ENCODE measurements at regions not wholly inside any gene's neighbourhood (a gene's known extent, or its start where the extent isn't known, plus 50 kb on each side); places are given as distances from the start of the nearest gene placed in this dataset.

DNA sequence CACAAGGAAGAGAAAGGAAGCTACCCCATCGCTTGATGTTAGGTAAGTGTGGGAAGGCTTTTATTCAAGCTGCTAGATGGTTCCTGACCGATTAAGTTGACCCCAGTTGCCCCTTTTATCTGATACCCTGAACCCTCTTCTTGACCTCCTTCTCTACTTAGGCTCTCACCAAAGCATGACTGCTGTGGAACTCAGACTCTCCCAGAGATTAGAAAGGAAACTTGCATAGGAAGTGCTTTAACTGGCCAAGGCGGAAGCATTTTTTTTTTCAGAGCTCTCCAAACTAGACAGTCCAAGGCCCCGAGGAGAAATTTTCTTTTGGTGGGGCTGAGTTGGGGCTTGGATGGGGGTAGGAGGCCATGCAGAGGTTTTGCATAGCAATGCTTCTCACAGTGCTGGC is 101.3 kb upstream of the USP24 start:
- Mint-ChIP-seq H3K27me3 (ENCODE audit: insufficient read depth, low read depth) (peaks cover 2% of the 10 kb centered on the region), H3K36me3 (no peaks in the 10 kb centered on the region), H3K4me3 (no peak overlapping the region), H3K27ac (no peak overlapping the region), H3K4me1 (peaks cover 8% of the 10 kb centered on the region), H3K9me3 (no peaks in the 10 kb centered on the region)
- no peaks in the 10 kb centered on the region for H3K36me3 ChIP-seq
- H3K9me3 ChIP-seq (ENCODE audit: low read depth), result no peaks in the 10 kb centered on the region
- DNase-seq (ENCODE audit: low spot score), result no peak
- H3K79me2 ChIP-seq (ENCODE audit: low read depth), result no peaks in the 10 kb centered on the region
- no peak overlapping the region for H3K27ac ChIP-seq
- no peak overlapping the region for H3K4me2 ChIP-seq
- H2AFZ ChIP-seq (replicated peaks), result no peak overlapping the region
- H3K9ac ChIP-seq, result no peak overlapping the region
- H3K4me3 ChIP-seq, result no peak overlapping the region
- no peaks in the 10 kb centered on the region for H4K20me1 ChIP-seq (ENCODE audit: low read depth)
- peaks cover 13% of the 10 kb centered on the region for H3F3A ChIP-seq (ENCODE audit: low read depth)
- H3K4me1 ChIP-seq, result peaks cover 16% of the 10 kb centered on the region
- H3K27me3 ChIP-seq, result no peaks in the 10 kb centered on the region
- TF ChIP-seq EZH2 (IDR thresholded peaks at IDR 0.05) (no peak), EZH2phosphoT487 (IDR thresholded peaks at IDR 0.05) (no peak)
- TF ChIP-seq, protein P1, sequence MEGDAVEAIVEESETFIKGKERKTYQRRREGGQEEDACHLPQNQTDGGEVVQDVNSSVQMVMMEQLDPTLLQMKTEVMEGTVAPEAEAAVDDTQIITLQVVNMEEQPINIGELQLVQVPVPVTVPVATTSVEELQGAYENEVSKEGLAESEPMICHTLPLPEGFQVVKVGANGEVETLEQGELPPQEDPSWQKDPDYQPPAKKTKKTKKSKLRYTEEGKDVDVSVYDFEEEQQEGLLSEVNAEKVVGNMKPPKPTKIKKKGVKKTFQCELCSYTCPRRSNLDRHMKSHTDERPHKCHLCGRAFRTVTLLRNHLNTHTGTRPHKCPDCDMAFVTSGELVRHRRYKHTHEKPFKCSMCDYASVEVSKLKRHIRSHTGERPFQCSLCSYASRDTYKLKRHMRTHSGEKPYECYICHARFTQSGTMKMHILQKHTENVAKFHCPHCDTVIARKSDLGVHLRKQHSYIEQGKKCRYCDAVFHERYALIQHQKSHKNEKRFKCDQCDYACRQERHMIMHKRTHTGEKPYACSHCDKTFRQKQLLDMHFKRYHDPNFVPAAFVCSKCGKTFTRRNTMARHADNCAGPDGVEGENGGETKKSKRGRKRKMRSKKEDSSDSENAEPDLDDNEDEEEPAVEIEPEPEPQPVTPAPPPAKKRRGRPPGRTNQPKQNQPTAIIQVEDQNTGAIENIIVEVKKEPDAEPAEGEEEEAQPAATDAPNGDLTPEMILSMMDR (IDR thresholded peaks at IDR 0.05), result no peak

DNA sequence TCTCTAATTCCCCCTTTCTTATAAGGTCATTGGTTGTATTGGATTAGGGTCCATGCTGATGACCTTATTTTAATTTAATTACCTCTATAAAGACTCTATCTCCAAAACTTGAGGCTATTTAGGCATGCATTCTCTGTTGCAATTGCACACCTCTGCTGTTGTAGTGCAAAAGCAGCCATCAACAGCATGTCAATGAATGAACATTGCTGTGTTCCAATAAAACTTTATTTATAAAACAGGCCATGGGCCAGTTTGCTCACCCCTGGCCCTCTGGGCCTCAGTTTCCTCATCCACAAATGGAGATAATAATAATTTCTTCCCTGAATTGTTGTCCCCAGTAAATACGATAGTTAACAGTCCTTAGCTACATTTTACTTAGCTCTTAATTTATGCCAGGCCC is 100.4 kb upstream of the USP24 start:
- Histone ChIP-seq H3K79me2 (ENCODE audit: low read depth) (no peaks in the 10 kb centered on the region), H3K4me1 (peaks cover 16% of the 10 kb centered on the region), H2AFZ (replicated peaks) (no peak overlapping the region), H3K9ac (no peak overlapping the region), H3F3A (ENCODE audit: low read depth) (peaks cover 13% of the 10 kb centered on the region), H3K4me2 (no peak overlapping the region), H3K9me3 (ENCODE audit: low read depth) (no peaks in the 10 kb centered on the region), H3K4me3 (no peak overlapping the region), H3K27me3 (no peaks in the 10 kb centered on the region), H3K36me3 (no peaks in the 10 kb centered on the region), H4K20me1 (ENCODE audit: low read depth) (no peaks in the 10 kb centered on the region), H3K27ac (no peak overlapping the region)
- no peaks in the 10 kb centered on the region for H3K36me3 Mint-ChIP-seq
- DNase-seq (ENCODE audit: low spot score), result no peak
- no peak overlapping the region for H3K4me3 Mint-ChIP-seq
- H3K4me1 Mint-ChIP-seq, result peaks cover 15% of the 10 kb centered on the region
- H3K27me3 Mint-ChIP-seq (ENCODE audit: insufficient read depth, low read depth), result peaks cover 2% of the 10 kb centered on the region
- no peak overlapping the region for H3K27ac Mint-ChIP-seq
- no peaks in the 10 kb centered on the region for H3K9me3 Mint-ChIP-seq
- TF ChIP-seq EZH2 (IDR thresholded peaks at IDR 0.05), result no peak
- TF ChIP-seq, protein P1 (IDR thresholded peaks at IDR 0.05), result no peak
- no peak for TF ChIP-seq EZH2phosphoT487 (IDR thresholded peaks at IDR 0.05)

DNA sequence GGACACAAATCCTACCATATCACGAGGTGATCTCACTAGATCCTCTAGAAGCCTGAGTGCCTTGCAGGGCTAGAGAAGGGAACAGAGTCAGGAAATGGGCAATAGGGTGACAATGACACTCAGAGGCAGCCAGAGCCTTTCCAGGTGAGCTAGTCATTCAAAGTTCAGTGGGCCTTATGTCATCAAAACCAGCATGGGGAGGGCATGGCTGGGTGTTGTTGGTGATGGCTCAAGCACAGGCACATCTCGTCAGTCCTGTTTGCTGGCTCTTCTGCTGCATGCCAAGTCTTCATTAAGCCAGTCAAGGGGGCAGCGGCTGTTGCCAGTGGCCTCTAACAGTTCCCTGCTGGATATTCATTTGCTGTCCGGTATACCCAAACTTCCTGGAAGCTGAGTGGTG is 99.6 kb upstream of the USP24 start:
- H3K27me3 Mint-ChIP-seq (ENCODE audit: insufficient read depth, low read depth), result peaks cover 2% of the 10 kb centered on the region
- H3K27ac ChIP-seq, result no peak overlapping the region
- no peak overlapping the region for H3K4me3 ChIP-seq
- no peak overlapping the region for H3K4me3 Mint-ChIP-seq
- H3K27me3 ChIP-seq, result no peaks in the 10 kb centered on the region
- H4K20me1 ChIP-seq (ENCODE audit: low read depth), result no peaks in the 10 kb centered on the region
- no peaks in the 10 kb centered on the region for H3K9me3 Mint-ChIP-seq
- no peak overlapping the region for H3K27ac Mint-ChIP-seq
- H3K4me1 ChIP-seq, result peaks cover 16% of the 10 kb centered on the region
- H2AFZ ChIP-seq (replicated peaks), result no peak overlapping the region
- no peak overlapping the region for H3K9ac ChIP-seq
- H3F3A ChIP-seq (ENCODE audit: low read depth), result peaks cover 13% of the 10 kb centered on the region
- no peaks in the 10 kb centered on the region for H3K36me3 Mint-ChIP-seq
- no peak for DNase-seq (ENCODE audit: low spot score)
- no peak for TF ChIP-seq EZH2phosphoT487 (IDR thresholded peaks at IDR 0.05)
- TF ChIP-seq, protein P1 (IDR thresholded peaks at IDR 0.05), result no peak
- H3K4me2 ChIP-seq, result no peak overlapping the region
- no peaks in the 10 kb centered on the region for H3K79me2 ChIP-seq (ENCODE audit: low read depth)
- H3K9me3 ChIP-seq (ENCODE audit: low read depth), result no peaks in the 10 kb centered on the region
- H3K4me1 Mint-ChIP-seq, result peaks cover 16% of the 10 kb centered on the region
- H3K36me3 ChIP-seq, result no peaks in the 10 kb centered on the region

Data from neural progenitor cell (in vitro differentiated cells).